GM12878 (cell line): ENCODE measurements at regions not wholly inside any gene's neighbourhood (a gene's known extent, or its start where the extent isn't known, plus 50 kb on each side); places are given as distances from the start of the nearest gene placed in this dataset.

Source experiments
- ATAC-seq: fragments of 200-7000 bp; cut with Tn5 transposase; 3 replicates; pipeline ENCODE4 v1.9.1; 2020; ENCODE audit warnings: mild to moderate bottlenecking, moderate library complexity
- BruUV-seq: library from RNA; stranded (reverse); fragments of 400-500 nt; replicated peaks from 2 replicates; lab custom pipeline; 2021; lab: Mats Ljungman, UMichigan
- CTCF ChIA-PET: fragments of 300-600 bp; sonication (Branson Sonifier 250); formaldehyde crosslinking; extraction: SDS; loops from one replicate; lab custom pipeline; 2021; ENCODE audit warnings: inconsistent platforms; lab: Yijun Ruan, JAX
- POLR2A ChIA-PET: fragments of 350-600 bp; formaldehyde crosslinking; extraction: SDS; loops from one replicate; lab custom pipeline; 2021; ENCODE audit warnings: inconsistent platforms; lab: Charles Lee
- RAD21 ChIA-PET: fragments of 300-600 bp; sonication (Branson Sonifier 250); formaldehyde crosslinking; loops from one replicate; lab custom pipeline; 2023; ENCODE audit warnings: antibody characterized with exemption; ENCODE audit not compliant: unreplicated experiment; lab: Charles Lee
- SMC1A ChIA-PET: fragments of 300-600 bp; sonication (Branson Sonifier 250); formaldehyde crosslinking; loops from one replicate; lab custom pipeline; 2023; ENCODE audit not compliant: unreplicated experiment, uncharacterized antibody; lab: Charles Lee
- DNase-seq: peaks from one replicate; pipeline ENCODE4 v3.0.0-alpha.2; 2011; ENCODE audit warnings: low read depth, low spot score
- FAIRE-seq: peaks from 3 replicates; lab custom pipeline; 2011; peaks lifted over from hg19 to GRCh38; lab: Jason Lieb, UNC
- H2AFZ ChIP-seq: 2 replicates; pipeline ENCODE4 v1.6.0; 2011; ENCODE audit warnings: low read depth, low read length, control low read depth; ENCODE audit not compliant: control insufficient read depth
- H3K27ac ChIP-seq: 2 replicates; pipeline ENCODE4 v1.5.1; 2011; ENCODE audit warnings: control low read depth; ENCODE audit not compliant: control insufficient read depth, insufficient read depth
- H3K27me3 ChIP-seq, 2 experiments: replicated peaks in 1 of 2; 2 replicates each; pipeline versions ENCODE4 v1.6.0 to v1.6.1; 2011; ENCODE audit warnings: low read length in 1 of 2; ENCODE audit not compliant: control insufficient read depth in 2 of 2, insufficient read depth in 2 of 2
- H3K36me3 ChIP-seq, 2 experiments: 2 replicates each; pipeline ENCODE4 v1.5.1; 2011; ENCODE audit warnings: low read length in 1 of 2; ENCODE audit not compliant: control insufficient read depth in 2 of 2, insufficient read depth in 2 of 2
- H3K4me1 ChIP-seq: 2 replicates; pipeline ENCODE4 v1.6.1; 2011; ENCODE audit warnings: mild to moderate bottlenecking, low read length, moderate library complexity, mixed read lengths; ENCODE audit not compliant: control insufficient read depth, insufficient read depth
- H3K4me2 ChIP-seq: 2 replicates; pipeline ENCODE4 v1.6.0; 2011; ENCODE audit warnings: control low read depth; ENCODE audit not compliant: control insufficient read depth, insufficient read depth
- H3K4me3 ChIP-seq: fragments of 200-600 bp; sonication (generic); 2 replicates; pipeline ENCODE4 v1.5.1; 2016
- H3K79me2 ChIP-seq: 2 replicates; pipeline ENCODE4 v1.6.0; 2011; ENCODE audit warnings: low read length; ENCODE audit not compliant: control insufficient read depth, insufficient read depth
- H3K9ac ChIP-seq: 2 replicates; pipeline ENCODE4 v1.8.0; 2011; ENCODE audit warnings: low read length, control low read depth, mixed read lengths; ENCODE audit not compliant: control insufficient read depth, insufficient read depth
- H3K9me3 ChIP-seq: replicated peaks from 3 replicates; pipeline ENCODE4 v1.5.1; 2011; ENCODE audit warnings: mild to moderate bottlenecking, low read length; ENCODE audit not compliant: control insufficient read depth, insufficient read depth
- H4K20me1 ChIP-seq: 2 replicates; pipeline ENCODE4 v1.6.0; 2011; ENCODE audit not compliant: control insufficient read depth, insufficient read depth
- E2F4 ChIP-seq: IDR thresholded peaks from 2 replicates; pipeline ENCODE4 v1.6.1; 2012; ENCODE audit warnings: low read depth, low read length, improper control_type of control experiment
- ELK1 ChIP-seq: IDR thresholded peaks from 2 replicates; pipeline ENCODE4 v1.6.1; 2012; ENCODE audit warnings: low read depth, low read length, improper control_type of control experiment
- NFYB ChIP-seq: IDR thresholded peaks from 2 replicates; pipeline ENCODE4 v1.6.1; 2011; ENCODE audit warnings: low read depth, mild to moderate bottlenecking, low read length, improper control_type of control experiment, moderate library complexity; ENCODE audit not compliant: insufficient read depth
- PRDM15 ChIP-seq: fragments of 450-650 bp; formaldehyde crosslinking; IDR thresholded peaks from 2 replicates; pipeline ENCODE4 v1.4.0; 2020; ENCODE audit warnings: mild to moderate bottlenecking, moderate library complexity
- YBX1 ChIP-seq: fragments of 450-650 bp; IDR thresholded peaks from 2 replicates; pipeline ENCODE4 v1.6.1; 2016; ENCODE audit warnings: antibody characterized with exemption
- ZNF274 ChIP-seq: IDR thresholded peaks from one replicate; pipeline ENCODE4 v1.8.0; 2011; ENCODE audit not compliant: insufficient read length, insufficient read depth
- WGBS: methylation state at CpG from one replicate; pipeline ENCODE4 v1.1.6; 2016; ENCODE audit warnings: low lambda C conversion rate; ENCODE audit not compliant: insufficient replicate concordance, insufficient coverage; ENCODE audit errors: missing lambda C conversion rate; 5-methylcytosine and 5-hydroxymethylcytosine counted together
- in situ Hi-C: fragments of 300-500 bp; cut with MboI; formaldehyde crosslinking; loops from 9 replicates; pipeline ENCODE4 v1.14.3; 2018; ENCODE audit warnings: mixed read lengths
- intact Hi-C: fragments of 100-400 bp; cut with micrococcal nuclease; formaldehyde crosslinking; loops from one replicate; pipeline ENCODE4 v1.14.2; 2022; ENCODE audit not compliant: unreplicated experiment

- no peak for TF ChIP-seq YBX1
- no peak for TF ChIP-seq NFYB
- no peak for TF ChIP-seq E2F4
- no peak for TF ChIP-seq ZNF274
- TF ChIP-seq ELK1, result no peak
These were observed 89.7 kb upstream of the SLC44A3 start (continued) for GRCh38 chr1:94730450-94730849.

- ChIA-PET POLR2A (no interaction called here), RAD21 (no interaction called here), CTCF (no interaction called here), SMC1A (no interaction called here)
- no TSS peak for BruUV-seq
- Histone ChIP-seq H3K79me2 (no peaks in the 10 kb centered on the region), H3K27me3 (no peaks in the 10 kb centered on the region), H2AFZ (no peak overlapping the region), H4K20me1 (no peaks in the 10 kb centered on the region), H3K9ac (no peak overlapping the region), H3K9me3 (no peaks in the 10 kb centered on the region), H3K27ac (no peak overlapping the region), H3K4me3 (no peak overlapping the region), H3K4me2 (no peak overlapping the region), H3K36me3 (no peaks in the 10 kb centered on the region), H3K4me1 (no peaks in the 10 kb centered on the region)
- intact Hi-C loops, result no loop called here
- WGBS, result 83% methylated on average over 1 of the region's 1 CpG
- ATAC-seq, result no peak
- TF ChIP-seq PRDM15, result no peak
- no peak for DNase-seq
- FAIRE-seq, result no peak
- in situ Hi-C loops, result no loop called here
These were observed 90.9 kb upstream of the SLC44A3 start for GRCh38 chr1:94729267-94729666.
